ENCODE measurements at regions not wholly inside any gene's neighbourhood (a gene's known extent, or its start where the extent isn't known, plus 50 kb on each side); places are given as distances from the start of the nearest gene placed in this dataset.

- H3K27ac ChIP-seq (ENCODE audit: low read depth, low read length), result no peak overlapping the region
- no peak for FAIRE-seq
- H2BK20ac ChIP-seq (ENCODE audit: low read length), result no peak overlapping the region
- no peaks in the 10 kb centered on the region for H3K23me2 ChIP-seq (ENCODE audit: low read depth, low read length)
- no peak overlapping the region for H3K4ac ChIP-seq (replicated peaks; ENCODE audit: insufficient read length, low read depth, low read length)
- TF ChIP-seq SP2 (IDR thresholded peaks at IDR 0.05; ENCODE audit: low read length) (no peak), POU5F1 (IDR thresholded peaks at IDR 0.05; ENCODE audit: low read depth, low read length) (no peak)
- POLR2A ChIA-PET (ENCODE audit: partially characterized antibody), result no interaction called here
- no peak overlapping the region for H2AFZ ChIP-seq (ENCODE audit: low read length)
- no peaks in the 10 kb centered on the region for H3K4me1 ChIP-seq (replicated peaks in 1 of 4; ENCODE audit: control insufficient read depth in 3 of 4, insufficient read depth in 4 of 4, low read length in 3 of 4)
- H3K9ac ChIP-seq (replicated peaks in 1 of 4; ENCODE audit: extremely low read depth in 1 of 4, low read depth in 3 of 4, low read length in 3 of 4), result no peak overlapping the region
- H4K20me1 ChIP-seq (replicated peaks in 1 of 2; ENCODE audit: control insufficient read depth in 1 of 2, insufficient read depth in 2 of 2, low read length in 2 of 2), result no peaks in the 10 kb centered on the region
- no peak overlapping the region for H3K4me2 ChIP-seq (ENCODE audit: insufficient read depth in 1 of 2, low read depth in 2 of 2, low read length in 2 of 2)
- no peak overlapping the region for H2BK12ac ChIP-seq (ENCODE audit: low read depth, low read length)
- no peak overlapping the region for H3K14ac ChIP-seq (ENCODE audit: insufficient read length)
- H2AK5ac ChIP-seq (ENCODE audit: low read depth, low read length), result no peak overlapping the region
- CTCF ChIA-PET (ENCODE audit: partially characterized antibody), result no interaction called here
- H3K36me3 ChIP-seq (ENCODE audit: control insufficient read depth in 2 of 4, insufficient read depth in 4 of 4, low read length in 3 of 4), result no peaks in the 10 kb centered on the region
- no peak overlapping the region for H4K5ac ChIP-seq (ENCODE audit: insufficient read length, low read depth, low read length)
- no peak overlapping the region for H2BK15ac ChIP-seq (ENCODE audit: low read length)
- H2BK120ac ChIP-seq (replicated peaks; ENCODE audit: low read depth, low read length), result no peak overlapping the region
- H3K79me2 ChIP-seq (ENCODE audit: control insufficient read depth in 1 of 2, insufficient read depth in 2 of 2, low read length in 2 of 2), result no peaks in the 10 kb centered on the region
- no peak for DNase-seq (ENCODE audit: low read depth in 1 of 2, low spot score in 2 of 2)
- no peak overlapping the region for H3K4me3 ChIP-seq (ENCODE audit: extremely low read depth in 1 of 4, insufficient read depth in 2 of 4, low read depth in 3 of 4, low read length in 4 of 4)
- H4K91ac ChIP-seq (replicated peaks; ENCODE audit: insufficient read length, low read length), result no peak overlapping the region
- no peak overlapping the region for H3K56ac ChIP-seq (replicated peaks; ENCODE audit: insufficient read length, low read depth, low read length)
- H3K18ac ChIP-seq (ENCODE audit: extremely low read depth, low read length), result no peak overlapping the region
- H2BK5ac ChIP-seq (ENCODE audit: low read depth, low read length), result no peak overlapping the region
- WGBS, 2 experiments (ENCODE audit: extremely low coverage in 1 of 2, insufficient coverage in 1 of 2, insufficient read length in 1 of 2, insufficient replicate concordance in 2 of 2, low coverage in 1 of 2, low lambda C conversion rate in 2 of 2, missing lambda C conversion rate in 1 of 2), result 94% methylated on average over 1 of the region's 1 CpG; no CpG with 5 or more reads in 1 of the 2 experiments
- no peaks in the 10 kb centered on the region for H3K27me3 ChIP-seq (replicated peaks in 1 of 4; ENCODE audit: control insufficient read depth in 3 of 4, extremely low read depth in 1 of 4, insufficient read depth in 3 of 4, low read length in 3 of 4)
- no peak overlapping the region for H3K23ac ChIP-seq (ENCODE audit: insufficient read length)
- H4K8ac ChIP-seq (ENCODE audit: extremely low read depth, insufficient read depth, low read length), result no peak overlapping the region
- no peaks in the 10 kb centered on the region for H3K79me1 ChIP-seq (ENCODE audit: low read depth, low read length)
- H3K9me3 ChIP-seq (ENCODE audit: insufficient read depth in 2 of 2, low read depth in 1 of 2, low read length in 1 of 2), result no peaks in the 10 kb centered on the region
Observed at GRCh38 chr21:23578027-23578426, 2029.3 kb downstream of the MRPL39 start.
